COLO668 (cell line): ENCODE measurements at regions not wholly inside any gene's neighbourhood (a gene's known extent, or its start where the extent isn't known, plus 50 kb on each side); places are given as distances from the start of the nearest gene placed in this dataset.
A peak's percentile ranks its signal among the peaks of the same experiment; 100 is the strongest.
"Not testable (repeated sequence)": the region's sequence is repeated elsewhere in the genome, so short reads cannot be mapped to it uniquely, and the experiment has no call there.

ENCODE experiments used
- DNase-seq: peaks from one replicate; lab custom pipeline; 2025; ENCODE audit not compliant: unreplicated experiment; lab: John Stamatoyannopoulos, UW

- peak; percentile 71 for DNase-seq
Measured at GRCh38 chr14:71753126-71753830, 179.0 kb upstream of the RGS6 start.

- DNase-seq = no peak
Measured at GRCh38 chr14:71753976-71754375, 178.3 kb upstream of the RGS6 start.

- DNase-seq = no peak
Measured at GRCh38 chr14:71754422-71755095, 177.7 kb upstream of the RGS6 start.

- no peak for DNase-seq
Measured at GRCh38 chr14:71758229-71758951, 173.8 kb upstream of the RGS6 start.

GRCh38 chr14:71762575-71762974 is 169.7 kb upstream of the RGS6 start:
- DNase-seq = no peak

- no peak for DNase-seq
Measured at GRCh38 chr14:71764701-71765382, 167.4 kb upstream of the RGS6 start.

GRCh38 chr14:71765505-71765904 is 166.7 kb upstream of the RGS6 start:
- DNase-seq = no peak

GRCh38 chr14:71770431-71770830 is 161.8 kb upstream of the RGS6 start:
- DNase-seq = no peak

- not testable (repeated sequence) for DNase-seq
Measured at GRCh38 chr14:71771421-71771820, 160.8 kb upstream of the RGS6 start.

- not testable (repeated sequence) for DNase-seq
Measured at GRCh38 chr14:71771996-71772395, 160.2 kb upstream of the RGS6 start.

- DNase-seq = no peak
Measured at GRCh38 chr14:71773898-71774481, 158.2 kb upstream of the RGS6 start.

- no peak for DNase-seq
Measured at GRCh38 chr14:71776471-71777360, 155.5 kb upstream of the RGS6 start.

- DNase-seq = no peak
Measured at GRCh38 chr14:71780075-71780474, 152.2 kb upstream of the RGS6 start.

- no peak for DNase-seq
Measured at GRCh38 chr14:71780822-71781221, 151.4 kb upstream of the RGS6 start.

- no peak for DNase-seq
Measured at GRCh38 chr14:71783088-71783487, 149.1 kb upstream of the RGS6 start.

- no peak for DNase-seq
Measured at GRCh38 chr14:71783786-71784185, 148.4 kb upstream of the RGS6 start.

- no peak for DNase-seq
Measured at GRCh38 chr14:71789005-71789404, 143.2 kb upstream of the RGS6 start.

GRCh38 chr14:71799841-71800240 is 132.4 kb upstream of the RGS6 start:
- DNase-seq = no peak

- no peak for DNase-seq
Measured at GRCh38 chr14:71800878-71801277, 131.4 kb upstream of the RGS6 start.
